ENCODE measurements at regions not wholly inside any gene's neighbourhood (a gene's known extent, or its start where the extent isn't known, plus 50 kb on each side); places are given as distances from the start of the nearest gene placed in this dataset.

DNA sequence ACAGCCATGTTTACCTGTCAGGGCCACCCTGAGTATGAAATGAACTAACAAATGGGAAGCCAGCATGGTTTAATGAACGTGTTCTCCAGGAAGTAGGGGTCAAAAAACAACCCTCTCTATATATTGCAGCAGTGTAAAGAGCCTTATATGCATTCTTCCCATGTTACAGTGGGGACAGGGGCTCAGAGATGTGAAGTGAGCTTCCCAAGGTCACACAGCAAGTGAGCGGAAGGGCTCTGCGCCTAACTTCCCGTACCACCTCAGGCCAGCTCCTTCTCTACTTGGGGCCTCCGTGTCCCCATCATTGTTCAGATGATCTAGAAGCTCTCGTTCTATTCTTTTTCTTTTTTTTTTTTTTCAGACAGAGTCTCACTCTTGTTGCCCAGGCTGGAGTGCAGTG, 105.1 kb upstream of the MAP1LC3B2 start:
- H3K9me1 ChIP-seq (replicated peaks; ENCODE audit: control insufficient read depth, extremely low read depth, insufficient read depth, low read length), result no peaks in the 10 kb centered on the region
- H3K36me3 ChIP-seq (ENCODE audit: control insufficient read depth in 2 of 2, extremely low read depth in 1 of 2, insufficient read depth in 2 of 2, low read length in 2 of 2), result no peaks in the 10 kb centered on the region
- no peaks in the 10 kb centered on the region for H3K79me2 ChIP-seq (ENCODE audit: control insufficient read depth, insufficient read depth, low read length)
- no peak overlapping the region for H3K9ac ChIP-seq (replicated peaks; ENCODE audit: extremely low read depth, insufficient read depth, low read length)
- BruUV-seq (replicated peaks), result no TSS peak
- intact Hi-C loops (cut with micrococcal nuclease), result loop anchor here (2.0 kb wide), 1 partner anchor 217 kb away; no protein-coding TSS in a partner anchor
- H3K27ac ChIP-seq (ENCODE audit: insufficient read depth, low read depth, low read length), result no peak overlapping the region
- H3K4me3 ChIP-seq (replicated peaks in 1 of 3; ENCODE audit: insufficient read depth in 1 of 3, low read depth in 1 of 3, low read length in 3 of 3), result no peak overlapping the region
- H4K20me1 ChIP-seq (replicated peaks; ENCODE audit: control insufficient read depth, extremely low read depth, insufficient read depth, low read length), result no peaks in the 10 kb centered on the region
- H3K27me3 ChIP-seq (ENCODE audit: control insufficient read depth in 2 of 2, insufficient read depth in 2 of 2, low read length in 2 of 2), result no peaks in the 10 kb centered on the region
- POLR2A ChIA-PET, result no interaction called here
- no peaks in the 10 kb centered on the region for H3K9me3 ChIP-seq (replicated peaks; ENCODE audit: control insufficient read depth, insufficient read depth, low read length)
- FAIRE-seq (no peak), DNase-seq (ENCODE audit: low read depth, low spot score) (no peak)
- TF ChIP-seq JUN (IDR thresholded peaks at IDR 0.05; ENCODE audit: borderline replicate concordance, insufficient read depth, insufficient read length, low read depth), result no peak
- TF ChIP-seq MYC (IDR thresholded peaks at IDR 0.05; ENCODE audit: low read depth, low read length), result no peak
- TF ChIP-seq, protein P1, sequence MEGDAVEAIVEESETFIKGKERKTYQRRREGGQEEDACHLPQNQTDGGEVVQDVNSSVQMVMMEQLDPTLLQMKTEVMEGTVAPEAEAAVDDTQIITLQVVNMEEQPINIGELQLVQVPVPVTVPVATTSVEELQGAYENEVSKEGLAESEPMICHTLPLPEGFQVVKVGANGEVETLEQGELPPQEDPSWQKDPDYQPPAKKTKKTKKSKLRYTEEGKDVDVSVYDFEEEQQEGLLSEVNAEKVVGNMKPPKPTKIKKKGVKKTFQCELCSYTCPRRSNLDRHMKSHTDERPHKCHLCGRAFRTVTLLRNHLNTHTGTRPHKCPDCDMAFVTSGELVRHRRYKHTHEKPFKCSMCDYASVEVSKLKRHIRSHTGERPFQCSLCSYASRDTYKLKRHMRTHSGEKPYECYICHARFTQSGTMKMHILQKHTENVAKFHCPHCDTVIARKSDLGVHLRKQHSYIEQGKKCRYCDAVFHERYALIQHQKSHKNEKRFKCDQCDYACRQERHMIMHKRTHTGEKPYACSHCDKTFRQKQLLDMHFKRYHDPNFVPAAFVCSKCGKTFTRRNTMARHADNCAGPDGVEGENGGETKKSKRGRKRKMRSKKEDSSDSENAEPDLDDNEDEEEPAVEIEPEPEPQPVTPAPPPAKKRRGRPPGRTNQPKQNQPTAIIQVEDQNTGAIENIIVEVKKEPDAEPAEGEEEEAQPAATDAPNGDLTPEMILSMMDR (IDR thresholded peaks at IDR 0.05; ENCODE audit: extremely low read depth in 1 of 2, insufficient read depth in 1 of 2, low read depth in 1 of 2, low read length in 2 of 2), result no peak
- TF ChIP-seq EZH2 (IDR thresholded peaks at IDR 0.05; ENCODE audit: borderline replicate concordance, low read depth, low read length, severe bottlenecking), result no peak
- TF ChIP-seq, protein P2, sequence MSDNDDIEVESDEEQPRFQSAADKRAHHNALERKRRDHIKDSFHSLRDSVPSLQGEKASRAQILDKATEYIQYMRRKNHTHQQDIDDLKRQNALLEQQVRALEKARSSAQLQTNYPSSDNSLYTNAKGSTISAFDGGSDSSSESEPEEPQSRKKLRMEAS (IDR thresholded peaks at IDR 0.05; ENCODE audit: insufficient read depth, insufficient read length), result no peak
- TF ChIP-seq FOS (IDR thresholded peaks at IDR 0.05; ENCODE audit: borderline replicate concordance, insufficient read depth, low read length), result no peak
- TF ChIP-seq GATA2 (IDR thresholded peaks at IDR 0.05; ENCODE audit: insufficient read depth, insufficient read length, low read depth, low read length), result no peak
- TF ChIP-seq POLR2A (IDR thresholded peaks at IDR 0.05; ENCODE audit: low read depth, low read length), result no peak
- no peak for TF ChIP-seq POLR2AphosphoS5 (IDR thresholded peaks at IDR 0.05; ENCODE audit: insufficient read depth, low read depth, low read length)
- CTCF ChIA-PET, result no interaction called here
- dilution Hi-C loops (cut with MboI; ENCODE audit: extremely low pct_ligation_motif_present, low sequenced_read_pairs), result no loop called here
- H2AFZ ChIP-seq (ENCODE audit: low read depth, low read length), result no peak overlapping the region
- peaks cover 17% of the 10 kb centered on the region for H3K4me1 ChIP-seq (ENCODE audit: control insufficient read depth, extremely low read depth, insufficient read depth, low read length)
- no peak overlapping the region for H3K4me2 ChIP-seq (ENCODE audit: insufficient read depth, low read length)
